Liver (tissue), 3 donors: ENCODE measurements at regions not wholly inside any gene's neighbourhood (a gene's known extent, or its start where the extent isn't known, plus 50 kb on each side); places are given as distances from the start of the nearest gene placed in this dataset.

Experiments used
- EGR1 ChIP-seq, 2 donors: IDR thresholded peaks; 2 replicates each; pipeline ENCODE4 v1.6.1; 2016 to 2018; ENCODE audit warnings: antibody characterized with exemption in 2 of 2, low read depth in 2 of 2
- FOXA2 ChIP-seq: IDR thresholded peaks from 2 replicates; pipeline ENCODE4 v1.6.1; 2016; ENCODE audit warnings: antibody characterized with exemption
- GABPA ChIP-seq, 2 donors: IDR thresholded peaks in 1 of 2; conservative IDR thresholded peaks in 1 of 2; 2 replicates each; pipeline ENCODE4 v1.6.1; 2016; ENCODE audit warnings: antibody characterized with exemption in 2 of 2, mild to moderate bottlenecking in 1 of 2, moderate library complexity in 1 of 2
- RAD21 ChIP-seq, 2 donors: IDR thresholded peaks; 2 replicates each; pipeline ENCODE4 v1.6.1; 2016; ENCODE audit warnings: antibody characterized with exemption in 2 of 2, mild to moderate bottlenecking in 2 of 2
- TAF1 ChIP-seq: conservative IDR thresholded peaks from 2 replicates; pipeline ENCODE4 v1.6.1; 2016; ENCODE audit warnings: antibody characterized with exemption, mild to moderate bottlenecking
- YY1 ChIP-seq: IDR thresholded peaks from 2 replicates; pipeline ENCODE4 v1.6.1; 2016; ENCODE audit warnings: antibody characterized with exemption, mild to moderate bottlenecking
- TF ChIP-seq, protein P1 (sequence below): IDR thresholded peaks from 2 replicates; pipeline ENCODE4 v1.6.1; 2016; ENCODE audit warnings: antibody characterized with exemption
- TF ChIP-seq, protein P2 (sequence below): fragments of 150-350 bp; IDR thresholded peaks from 2 replicates; pipeline ENCODE4 v1.5.1; 2017; ENCODE audit warnings: improper control_type of control experiment, low read depth, low read length; ENCODE audit not compliant: missing input control
- TF ChIP-seq, protein P3 (sequence below): IDR thresholded peaks from 2 replicates; pipeline ENCODE4 v1.6.1; 2016; ENCODE audit warnings: antibody characterized with exemption
- donor health status: healthy.
- donor health status: healthy.

DNA sequence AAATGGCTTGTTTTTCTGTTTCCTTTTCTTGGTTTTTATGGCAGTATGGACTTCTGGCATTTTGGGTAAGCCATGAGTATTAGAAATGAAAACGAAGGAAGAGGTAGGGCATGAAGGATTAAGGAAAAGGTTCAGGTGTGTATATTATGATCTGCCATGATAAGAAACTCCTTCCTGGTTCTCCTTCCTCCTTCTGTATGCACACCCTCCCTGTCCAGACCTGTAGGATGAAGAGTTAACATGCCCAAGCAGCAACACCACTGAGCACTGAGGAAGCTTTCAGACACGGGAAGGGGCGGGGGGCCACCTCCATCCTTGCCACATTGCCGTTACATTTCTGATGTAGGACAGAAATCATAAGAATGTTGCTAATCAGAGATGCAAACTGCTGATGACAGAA is 361.0 kb upstream of the ZMIZ1 start:
- TF ChIP-seq, protein P1, sequence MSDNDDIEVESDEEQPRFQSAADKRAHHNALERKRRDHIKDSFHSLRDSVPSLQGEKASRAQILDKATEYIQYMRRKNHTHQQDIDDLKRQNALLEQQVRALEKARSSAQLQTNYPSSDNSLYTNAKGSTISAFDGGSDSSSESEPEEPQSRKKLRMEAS = no peak
- TF ChIP-seq, protein P2, sequence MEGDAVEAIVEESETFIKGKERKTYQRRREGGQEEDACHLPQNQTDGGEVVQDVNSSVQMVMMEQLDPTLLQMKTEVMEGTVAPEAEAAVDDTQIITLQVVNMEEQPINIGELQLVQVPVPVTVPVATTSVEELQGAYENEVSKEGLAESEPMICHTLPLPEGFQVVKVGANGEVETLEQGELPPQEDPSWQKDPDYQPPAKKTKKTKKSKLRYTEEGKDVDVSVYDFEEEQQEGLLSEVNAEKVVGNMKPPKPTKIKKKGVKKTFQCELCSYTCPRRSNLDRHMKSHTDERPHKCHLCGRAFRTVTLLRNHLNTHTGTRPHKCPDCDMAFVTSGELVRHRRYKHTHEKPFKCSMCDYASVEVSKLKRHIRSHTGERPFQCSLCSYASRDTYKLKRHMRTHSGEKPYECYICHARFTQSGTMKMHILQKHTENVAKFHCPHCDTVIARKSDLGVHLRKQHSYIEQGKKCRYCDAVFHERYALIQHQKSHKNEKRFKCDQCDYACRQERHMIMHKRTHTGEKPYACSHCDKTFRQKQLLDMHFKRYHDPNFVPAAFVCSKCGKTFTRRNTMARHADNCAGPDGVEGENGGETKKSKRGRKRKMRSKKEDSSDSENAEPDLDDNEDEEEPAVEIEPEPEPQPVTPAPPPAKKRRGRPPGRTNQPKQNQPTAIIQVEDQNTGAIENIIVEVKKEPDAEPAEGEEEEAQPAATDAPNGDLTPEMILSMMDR = no peak
- TF ChIP-seq RAD21 (IDR thresholded peaks at IDR 0.05) (no peak), EGR1 (IDR thresholded peaks at IDR 0.05; ENCODE audit: low read depth in 2 of 2) (no peak), GABPA (IDR thresholded peaks at IDR 0.05 in 1 of 2, conservative IDR thresholded peaks at IDR 0.05 in 1 of 2) (no peak), YY1 (no peak), TAF1 (no peak), FOXA2 (no peak)
- TF ChIP-seq, protein P3, sequence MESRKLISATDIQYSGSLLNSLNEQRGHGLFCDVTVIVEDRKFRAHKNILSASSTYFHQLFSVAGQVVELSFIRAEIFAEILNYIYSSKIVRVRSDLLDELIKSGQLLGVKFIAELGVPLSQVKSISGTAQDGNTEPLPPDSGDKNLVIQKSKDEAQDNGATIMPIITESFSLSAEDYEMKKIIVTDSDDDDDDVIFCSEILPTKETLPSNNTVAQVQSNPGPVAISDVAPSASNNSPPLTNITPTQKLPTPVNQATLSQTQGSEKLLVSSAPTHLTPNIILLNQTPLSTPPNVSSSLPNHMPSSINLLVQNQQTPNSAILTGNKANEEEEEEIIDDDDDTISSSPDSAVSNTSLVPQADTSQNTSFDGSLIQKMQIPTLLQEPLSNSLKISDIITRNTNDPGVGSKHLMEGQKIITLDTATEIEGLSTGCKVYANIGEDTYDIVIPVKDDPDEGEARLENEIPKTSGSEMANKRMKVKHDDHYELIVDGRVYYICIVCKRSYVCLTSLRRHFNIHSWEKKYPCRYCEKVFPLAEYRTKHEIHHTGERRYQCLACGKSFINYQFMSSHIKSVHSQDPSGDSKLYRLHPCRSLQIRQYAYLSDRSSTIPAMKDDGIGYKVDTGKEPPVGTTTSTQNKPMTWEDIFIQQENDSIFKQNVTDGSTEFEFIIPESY = no peak
